GM19238 (cell line): ENCODE measurements at regions not wholly inside any gene's neighbourhood (a gene's known extent, or its start where the extent isn't known, plus 50 kb on each side); places are given as distances from the start of the nearest gene placed in this dataset.
"Not testable (repeated sequence)": the region's sequence is repeated elsewhere in the genome, so short reads cannot be mapped to it uniquely, and the experiment has no call there.

Source experiments
- DNase-seq: peaks from one replicate; pipeline ENCODE4 v3.0.0; 2011; ENCODE audit warnings: low spot score; ENCODE audit not compliant: insufficient read length

GRCh38 chr9:26244661-26245451, 566.6 kb upstream of the TUSC1 start:
- DNase-seq, result no peak

GRCh38 chr9:26243726-26244125, 565.5 kb upstream of the TUSC1 start:
- DNase-seq, result no peak

DNA sequence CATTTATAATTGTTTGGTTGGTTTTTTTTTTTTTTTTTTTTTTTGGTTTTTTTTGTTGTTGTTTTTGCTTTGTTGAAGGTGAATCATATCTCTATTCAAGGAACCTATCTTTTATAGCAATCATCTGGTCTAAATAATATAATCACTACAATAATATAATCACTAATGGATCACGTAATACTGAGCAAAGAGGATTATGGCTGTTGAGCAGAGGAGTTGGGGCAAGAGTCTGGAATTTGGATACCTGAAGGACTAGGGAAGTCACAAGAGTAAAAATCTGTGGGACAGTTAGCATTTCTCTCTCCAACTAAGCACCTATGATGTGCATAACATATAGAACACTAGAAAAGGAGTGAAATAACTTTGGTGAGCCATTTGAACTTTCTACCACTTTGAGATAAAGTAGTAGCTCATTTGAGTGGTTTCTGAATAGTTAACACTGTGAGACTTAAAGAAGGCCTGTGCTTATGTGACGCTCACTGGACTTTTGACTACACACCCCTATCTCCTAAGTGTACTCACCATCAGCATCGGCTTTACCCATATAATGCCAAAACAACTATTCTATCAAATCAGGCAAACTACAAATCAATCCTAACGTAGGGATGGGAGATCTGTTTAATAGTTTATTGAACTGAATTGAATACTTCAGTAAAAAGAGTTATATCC, 564.9 kb upstream of the TUSC1 start:
- DNase-seq, result no peak

- DNase-seq, result no peak
Measured at GRCh38 chr9:26240020-26240419, 561.8 kb upstream of the TUSC1 start.

- no peak for DNase-seq
Measured at GRCh38 chr9:26237256-26237655, 559.0 kb upstream of the TUSC1 start.

GRCh38 chr9:26234865-26235264, 556.6 kb upstream of the TUSC1 start:
- DNase-seq, result no peak

DNA sequence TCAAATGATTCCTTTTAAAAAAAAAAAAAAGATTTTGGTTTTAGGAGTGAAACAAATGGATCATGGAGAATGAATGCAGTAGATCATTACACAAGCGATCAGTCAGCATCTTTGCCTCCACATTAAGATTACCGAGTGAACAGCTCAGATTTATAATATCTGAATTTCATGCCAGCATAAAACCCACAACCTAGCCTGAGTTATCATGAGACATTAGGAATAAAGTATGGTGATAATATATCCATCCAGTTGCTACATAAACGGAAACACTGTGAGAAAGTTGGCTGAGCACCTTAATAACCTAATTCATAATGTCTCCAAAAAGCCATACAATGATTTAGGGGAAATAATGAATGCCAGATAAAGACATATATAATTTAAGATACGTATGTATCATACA, 553.1 kb upstream of the TUSC1 start:
- no peak for DNase-seq

DNA sequence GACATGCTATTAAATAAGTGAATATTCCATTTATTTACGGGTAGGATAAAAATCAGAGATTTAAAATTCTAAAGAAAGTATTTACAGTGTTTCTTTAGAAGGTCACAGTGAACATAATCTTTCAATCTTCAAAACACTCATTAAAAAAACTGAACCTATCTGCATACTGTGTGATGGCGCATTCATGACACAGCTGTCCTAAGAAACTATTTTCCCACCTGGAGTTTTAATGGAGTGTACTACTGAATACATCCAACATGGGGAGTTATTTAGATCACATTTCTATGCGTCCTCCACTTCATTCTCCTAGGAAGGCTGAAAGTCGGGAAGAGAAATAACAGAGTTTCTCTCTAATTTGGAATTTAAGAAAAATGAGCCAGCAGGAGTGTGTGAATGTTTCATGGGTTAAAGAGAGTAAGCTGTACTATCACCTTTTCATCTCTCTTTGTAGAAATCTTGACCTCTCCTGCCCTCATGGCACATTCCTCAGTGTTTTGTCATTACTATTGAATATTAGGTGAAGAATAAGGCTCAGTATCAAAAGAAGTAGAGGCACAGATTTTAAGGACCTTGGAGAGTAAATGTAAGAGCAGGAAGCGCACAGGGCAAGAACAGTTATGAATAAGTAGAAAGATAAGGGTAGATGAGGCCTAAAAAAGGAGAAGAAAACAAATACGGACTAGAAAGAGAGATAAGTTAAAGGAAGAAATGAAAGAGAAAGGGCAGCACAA, 551.2 kb upstream of the TUSC1 start:
- no peak for DNase-seq

DNA sequence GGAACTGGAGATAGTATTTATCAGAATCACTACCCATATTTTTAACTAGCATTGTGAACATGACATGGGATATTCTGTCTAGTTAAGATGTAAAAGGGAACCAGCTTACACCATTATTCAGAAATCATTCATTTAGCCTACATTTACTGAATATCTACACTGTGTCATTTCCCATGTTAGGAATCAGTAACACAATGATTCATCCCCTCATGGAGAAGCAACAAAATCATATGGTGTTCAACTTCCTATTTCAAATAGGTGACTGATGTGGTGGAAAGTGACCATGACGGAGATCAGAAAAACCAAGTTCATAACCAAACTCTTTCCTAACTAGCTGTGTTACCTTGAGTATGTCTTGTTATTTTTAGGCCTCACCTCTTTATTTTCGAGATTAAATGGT, 550.0 kb upstream of the TUSC1 start:
- DNase-seq, result no peak

DNA sequence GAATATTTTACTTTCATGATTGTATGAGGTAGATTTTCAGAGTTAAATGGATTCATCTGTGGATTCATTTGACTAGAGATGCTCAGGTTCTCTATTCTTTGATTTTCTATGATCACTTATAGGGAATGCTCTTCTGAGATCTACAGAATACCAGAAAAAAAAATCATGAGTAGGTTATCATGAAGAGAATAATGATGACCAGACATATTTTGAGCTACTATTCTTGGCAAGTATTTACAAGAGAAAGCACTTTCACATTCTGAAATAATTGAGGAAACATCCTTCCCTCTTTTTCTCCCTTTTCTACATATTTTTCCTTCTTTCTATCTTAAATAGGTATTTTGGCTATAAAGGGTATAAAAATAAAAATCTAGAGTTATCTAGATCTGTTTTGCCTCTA, 543.0 kb upstream of the TUSC1 start:
- DNase-seq, result no peak

- no peak for DNase-seq
Measured at GRCh38 chr9:26220367-26220766, 542.1 kb upstream of the TUSC1 start.

DNA sequence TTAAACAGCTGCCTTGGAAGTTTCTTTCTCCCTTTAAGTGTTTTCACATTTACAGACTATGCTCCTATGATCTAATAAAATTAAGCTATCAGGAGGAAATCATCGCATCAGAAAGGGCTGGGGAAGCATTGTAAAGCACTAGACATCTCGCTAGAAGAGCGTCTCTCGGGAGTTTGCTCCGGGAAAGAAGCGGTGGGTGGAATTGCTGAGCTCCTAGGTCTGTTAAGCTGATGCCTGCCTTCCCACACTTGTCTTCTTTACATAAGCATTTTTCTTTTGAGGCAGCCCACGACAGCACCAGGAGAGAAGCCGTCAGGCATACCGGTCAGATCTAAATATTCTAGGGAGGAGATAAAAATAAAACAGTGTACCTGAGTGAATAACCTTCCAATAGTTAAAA, 541.7 kb upstream of the TUSC1 start:
- DNase-seq, result no peak

DNA sequence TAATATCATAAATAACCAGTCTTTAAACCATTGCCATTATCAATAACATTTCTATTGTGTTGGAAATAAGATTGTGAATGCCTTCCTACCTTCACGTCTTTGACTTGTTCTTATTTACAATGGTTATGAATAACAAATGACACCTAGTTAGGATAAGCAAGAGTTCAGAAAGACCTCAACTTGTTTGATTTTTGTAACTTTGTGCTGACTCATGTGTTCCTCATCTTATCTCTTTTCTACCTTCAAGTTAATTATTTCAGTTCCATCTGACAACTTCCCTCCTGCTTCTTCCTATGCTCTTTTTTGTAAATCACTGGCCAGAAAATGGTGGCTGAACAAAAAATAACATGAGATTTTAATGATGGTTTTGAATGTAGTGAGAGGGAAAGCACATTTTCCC, 538.5 kb upstream of the TUSC1 start:
- no peak for DNase-seq

GRCh38 chr9:26214713-26215444, 536.6 kb upstream of the TUSC1 start:
- DNase-seq, result not testable (repeated sequence)

GRCh38 chr9:26210338-26210851, 532.2 kb upstream of the TUSC1 start:
- no peak for DNase-seq

- no peak for DNase-seq
Measured at GRCh38 chr9:26205261-26205660, 527.0 kb upstream of the TUSC1 start.

DNA sequence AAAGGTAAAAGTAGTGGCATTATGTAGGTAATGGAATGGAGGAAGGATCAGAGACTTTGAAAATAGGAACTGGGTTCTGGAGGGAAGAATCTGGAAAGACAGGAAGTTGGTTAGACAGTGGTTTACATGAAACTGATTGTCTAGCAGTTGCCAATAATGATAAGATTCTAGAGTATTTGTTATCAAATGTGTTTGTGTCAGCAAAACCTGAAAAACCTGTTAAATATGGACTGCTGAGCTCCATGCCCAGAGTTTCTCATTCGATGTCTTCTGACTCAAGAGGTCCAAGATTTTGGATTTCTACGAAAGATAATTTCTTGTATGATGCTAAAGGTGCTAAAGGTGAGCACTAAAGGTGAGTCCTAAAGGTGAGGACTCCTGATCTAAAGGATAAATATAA, 515.0 kb upstream of the TUSC1 start:
- DNase-seq, result no peak

GRCh38 chr9:26191711-26192110, 513.5 kb upstream of the TUSC1 start:
- DNase-seq, result no peak

DNA sequence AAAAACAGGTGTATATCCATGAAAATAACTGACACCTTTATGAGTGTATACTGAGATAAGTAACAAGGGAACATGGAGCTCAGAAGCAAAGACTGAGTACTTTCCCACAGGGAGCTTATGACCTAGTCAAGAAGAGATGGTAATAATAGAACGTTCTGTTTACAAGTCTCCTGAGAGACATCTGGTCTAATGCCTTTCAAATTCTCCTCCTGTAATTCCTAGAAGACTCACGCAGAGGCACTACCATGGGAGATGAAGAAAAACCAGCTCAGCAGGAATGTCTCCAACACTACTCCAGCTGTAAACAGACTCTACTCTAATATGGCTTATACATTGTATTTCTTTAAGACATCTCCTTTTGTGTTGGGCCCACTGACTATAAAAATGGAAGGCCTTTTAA, 503.6 kb upstream of the TUSC1 start:
- DNase-seq, result no peak

- no peak for DNase-seq
Measured at GRCh38 chr9:26176628-26177027, 498.4 kb upstream of the TUSC1 start.

DNA sequence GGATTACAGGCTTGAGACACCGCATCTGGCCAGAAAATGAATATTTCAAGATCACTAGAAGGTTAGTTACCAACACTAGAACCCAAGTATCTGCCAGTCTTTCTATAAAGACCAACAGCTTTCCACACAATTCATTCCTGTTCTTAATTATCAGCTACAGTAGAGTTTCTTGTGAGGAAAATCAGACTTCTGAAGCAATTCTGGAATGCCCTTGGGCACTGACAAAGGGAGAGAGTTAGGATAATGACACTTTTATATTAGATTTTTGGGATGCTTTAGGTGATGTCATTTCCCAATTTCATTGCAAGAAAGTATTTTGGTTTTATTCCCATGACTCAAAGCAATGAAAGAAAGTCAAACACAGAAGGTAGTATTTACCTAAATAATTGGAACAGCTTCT, 497.0 kb upstream of the TUSC1 start:
- DNase-seq, result no peak

- no peak for DNase-seq
Measured at GRCh38 chr9:26172301-26172700, 494.1 kb upstream of the TUSC1 start.
